ENCODE measurements at regions not wholly inside any gene's neighbourhood (a gene's known extent, or its start where the extent isn't known, plus 50 kb on each side); places are given as distances from the start of the nearest gene placed in this dataset.
"Not testable (repeated sequence)": the region's sequence is repeated elsewhere in the genome, so short reads cannot be mapped to it uniquely, and the experiment has no call there.

DNA sequence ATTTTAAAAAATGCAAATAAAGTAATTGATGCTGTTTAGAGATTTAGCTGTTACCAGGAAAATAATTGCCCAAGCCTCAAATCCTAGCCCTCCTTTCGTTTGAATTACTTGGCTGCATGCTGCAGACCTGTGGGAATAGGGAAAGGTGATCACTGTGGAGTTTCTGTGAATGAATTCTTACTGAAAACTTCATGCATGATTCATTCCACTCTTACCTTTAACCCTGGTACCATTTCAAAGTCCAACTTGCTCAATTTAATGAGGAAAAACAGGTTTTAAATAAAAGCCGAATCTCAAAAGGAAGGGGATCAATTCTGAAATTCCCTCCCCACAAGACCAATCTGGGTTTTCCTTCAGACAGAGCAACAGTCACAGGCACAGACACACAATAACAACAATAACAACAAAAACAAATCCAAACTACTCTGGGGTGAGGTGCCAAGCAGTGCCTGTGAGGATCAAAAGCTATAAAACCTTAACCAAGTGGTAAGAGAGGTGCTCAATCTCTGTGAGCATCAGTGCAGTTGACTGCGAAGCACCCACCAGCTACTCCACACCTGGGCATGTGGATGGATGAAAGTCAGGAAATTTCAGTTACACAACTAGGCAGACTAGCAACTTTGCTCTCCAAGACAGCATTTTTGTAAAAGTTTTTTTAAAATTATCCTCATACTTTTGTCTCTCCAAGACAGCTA is 200.8 kb downstream of the CNTN3 start:
- DNase-seq, result no peak

GRCh38 chr3:74410276-74410941 is 204.1 kb downstream of the CNTN3 start:
- no peak for DNase-seq

DNA sequence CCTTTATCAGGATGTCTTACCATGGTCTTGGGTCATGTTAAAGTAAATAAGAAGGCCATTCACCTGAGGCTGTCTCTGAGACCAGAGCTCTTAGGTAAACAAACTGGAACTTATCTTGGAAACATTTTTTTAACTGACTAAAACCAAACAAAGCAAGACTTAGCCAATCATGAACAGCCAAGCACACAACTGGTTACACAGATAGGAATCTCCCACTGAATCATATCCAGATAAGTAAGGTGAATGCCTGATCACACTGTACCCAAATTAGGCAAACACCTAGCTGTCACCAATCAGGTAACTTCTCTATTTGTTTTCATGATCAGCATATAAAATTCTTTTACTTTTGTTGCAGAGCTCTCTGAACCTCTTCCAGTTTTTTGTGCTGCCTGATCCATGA is 205.4 kb downstream of the CNTN3 start:
- no peak for DNase-seq

- no peak for DNase-seq
These were observed 211.2 kb downstream of the CNTN3 start for GRCh38 chr3:74403307-74403706.

- no peak for DNase-seq
These were observed 211.6 kb downstream of the CNTN3 start for GRCh38 chr3:74402821-74403220.

- no peak for DNase-seq
These were observed 221.0 kb downstream of the CNTN3 start for GRCh38 chr3:74393426-74393825.

- no peak for DNase-seq
These were observed 224.2 kb downstream of the CNTN3 start for GRCh38 chr3:74390121-74390877.

- DNase-seq, result no peak
These were observed 227.2 kb downstream of the CNTN3 start for GRCh38 chr3:74387111-74387735.

DNA sequence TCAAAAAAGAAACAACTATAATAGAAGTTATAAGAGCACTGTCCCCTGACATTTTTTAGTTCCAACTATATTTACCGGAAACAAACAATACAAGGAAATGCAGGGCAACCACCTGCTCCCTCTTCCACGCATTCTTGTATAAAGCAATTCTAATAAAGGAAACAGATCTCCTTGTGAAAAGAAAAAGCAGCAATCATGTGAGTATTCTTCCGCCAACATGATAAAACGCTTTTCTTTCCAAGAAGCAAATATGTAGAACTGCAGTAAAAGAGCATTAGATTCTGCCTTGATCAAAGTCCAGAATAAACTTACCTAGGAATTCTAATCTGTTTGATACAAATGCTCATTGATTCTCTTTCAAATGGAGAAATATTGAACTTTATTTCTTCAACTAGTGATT is 230.3 kb downstream of the CNTN3 start:
- DNase-seq, result no peak

- DNase-seq, result no peak
These were observed 236.8 kb downstream of the CNTN3 start for GRCh38 chr3:74377669-74378068.

DNA sequence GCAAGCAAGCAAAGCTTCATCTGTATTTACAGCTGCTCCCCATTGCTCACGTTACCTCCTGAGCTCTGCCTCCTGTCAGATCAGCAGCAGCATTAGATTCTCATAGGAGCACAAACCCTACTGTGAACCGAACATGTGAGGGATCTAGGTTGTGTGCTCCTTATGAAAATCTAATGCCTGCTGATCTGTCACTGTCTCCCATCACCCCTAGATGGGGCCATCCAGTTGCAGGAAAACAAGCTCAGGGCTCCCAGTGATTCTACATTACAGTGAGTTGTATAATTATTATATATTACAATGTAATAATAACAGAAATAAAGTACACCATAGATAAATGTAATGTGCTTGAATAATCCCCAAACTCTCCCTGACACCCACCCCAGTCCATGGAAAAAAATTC is 238.1 kb downstream of the CNTN3 start:
- DNase-seq, result not testable (repeated sequence)

- DNase-seq, result no peak
These were observed 238.8 kb downstream of the CNTN3 start for GRCh38 chr3:74375653-74376052.

DNA sequence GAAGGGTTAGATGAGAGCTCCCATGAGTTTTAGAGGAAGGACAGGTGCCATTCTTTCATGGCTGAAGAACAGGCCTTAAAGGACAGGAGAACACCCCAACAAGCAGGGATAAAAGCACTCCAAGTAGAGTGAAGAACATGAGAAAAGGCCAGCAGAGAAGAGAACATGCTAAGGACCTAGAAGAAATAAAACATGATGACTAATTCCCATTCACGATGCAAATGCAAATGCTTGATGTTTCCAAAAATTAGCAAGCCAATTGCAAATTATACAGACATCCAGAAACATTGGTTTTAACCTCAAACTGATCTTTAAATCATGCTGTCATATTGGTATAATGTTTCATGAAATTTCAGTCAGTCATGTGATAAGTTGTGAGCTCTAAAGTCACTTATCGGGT is 241.7 kb downstream of the CNTN3 start:
- DNase-seq, result no peak

GRCh38 chr3:74370342-74370741 is 244.1 kb downstream of the CNTN3 start:
- no peak for DNase-seq

- DNase-seq, result no peak
These were observed 248.1 kb downstream of the CNTN3 start for GRCh38 chr3:74366331-74366730.

DNA sequence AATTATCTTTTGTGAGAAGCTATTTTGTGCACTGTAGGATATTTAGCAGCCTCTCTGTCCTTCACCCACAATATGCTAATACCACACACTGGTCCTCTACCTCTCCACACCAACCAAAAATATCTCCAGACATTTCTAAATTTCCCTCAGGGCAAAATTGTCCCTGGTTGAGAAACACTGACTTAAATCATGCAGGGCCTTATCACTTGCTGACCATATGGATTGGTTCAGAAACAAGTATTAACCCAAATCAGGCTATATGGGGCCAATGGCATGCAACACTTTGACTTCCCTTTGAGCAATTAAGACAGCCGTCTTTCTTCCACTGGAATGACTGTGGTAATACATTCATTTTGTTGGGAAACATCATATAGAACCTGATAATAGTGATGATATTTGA is 251.1 kb downstream of the CNTN3 start:
- no peak for DNase-seq

GRCh38 chr3:74360406-74360805 is 254.1 kb downstream of the CNTN3 start:
- DNase-seq, result no peak

DNA sequence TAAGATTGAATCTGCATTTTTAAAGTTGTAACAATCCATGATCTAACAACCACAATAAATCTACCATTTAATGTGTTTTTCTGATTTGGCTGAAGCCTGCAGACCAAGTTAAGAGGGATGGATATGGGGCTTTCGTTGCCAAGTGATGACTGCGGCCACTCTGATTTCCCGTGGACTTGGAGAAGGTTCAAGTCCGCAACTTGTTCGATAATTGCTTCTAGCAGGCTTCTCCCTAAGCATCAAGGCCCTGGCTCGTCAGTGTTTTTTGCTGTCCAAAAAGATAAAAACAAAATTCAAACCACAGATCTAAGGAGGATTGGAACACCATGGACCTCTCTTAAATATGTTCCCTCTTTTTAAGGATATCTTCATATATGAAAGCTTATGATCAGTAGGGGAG is 256.6 kb downstream of the CNTN3 start:
- DNase-seq, result no peak

GRCh38 chr3:74353039-74353438 is 261.4 kb downstream of the CNTN3 start:
- no peak for DNase-seq

DNA sequence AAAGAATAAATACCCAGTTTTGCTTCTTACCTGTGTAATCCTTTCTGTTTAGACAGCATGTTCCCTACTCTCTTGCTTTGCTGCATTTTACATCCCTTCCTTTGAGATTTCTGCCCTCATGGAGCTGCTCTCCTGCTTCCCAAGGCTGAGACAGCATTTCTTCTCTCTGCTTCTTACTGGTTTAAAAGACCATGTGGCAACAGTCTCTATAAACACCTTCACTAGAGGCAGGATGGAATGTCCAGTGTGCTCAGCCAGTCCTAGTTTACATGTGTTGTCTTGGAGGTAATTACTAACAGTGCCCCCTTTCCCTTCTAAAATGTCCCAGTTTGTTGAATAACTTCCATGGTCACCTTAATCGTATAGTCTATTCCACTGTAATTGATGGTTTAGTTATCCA is 262.3 kb downstream of the CNTN3 start:
- no peak for DNase-seq

DNA sequence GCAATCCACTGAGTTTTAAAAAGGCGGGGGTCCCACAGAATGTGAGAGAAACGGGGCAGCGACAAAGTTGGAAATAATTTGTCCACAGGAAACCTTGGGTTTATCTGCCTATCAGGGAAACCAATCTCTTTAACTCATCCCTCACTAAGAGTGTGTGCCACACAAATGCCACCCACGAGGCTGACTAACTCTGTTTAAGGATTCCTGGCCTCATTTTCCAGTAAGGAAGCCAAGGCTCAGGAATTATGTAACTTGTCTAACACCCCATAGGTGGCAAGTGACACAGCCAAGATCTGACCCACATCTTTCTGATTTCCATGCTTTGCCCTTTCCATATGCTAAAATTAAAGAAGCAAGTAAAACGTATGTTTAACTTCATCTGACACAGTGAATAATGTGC is 263.2 kb downstream of the CNTN3 start:
- DNase-seq, result no peak

DNA sequence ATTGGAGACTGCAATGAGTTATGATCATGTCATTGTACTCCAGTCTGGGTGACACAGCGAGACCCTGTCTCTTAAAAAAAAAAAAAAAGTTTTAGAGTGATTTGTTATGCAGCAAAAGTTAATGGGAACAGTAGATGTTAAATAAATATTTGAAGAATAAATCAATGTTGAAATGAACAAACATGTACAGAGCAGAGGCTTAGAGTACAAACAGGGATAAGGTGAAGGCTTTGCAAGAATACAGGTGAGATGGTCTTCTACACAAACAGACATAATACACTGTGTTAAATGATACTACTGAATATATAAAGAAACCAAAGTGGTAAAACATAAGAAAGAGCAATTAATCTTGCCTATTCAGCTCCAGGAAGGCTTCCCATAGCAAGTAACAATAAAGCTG is 265.4 kb downstream of the CNTN3 start:
- no peak for DNase-seq

DNA sequence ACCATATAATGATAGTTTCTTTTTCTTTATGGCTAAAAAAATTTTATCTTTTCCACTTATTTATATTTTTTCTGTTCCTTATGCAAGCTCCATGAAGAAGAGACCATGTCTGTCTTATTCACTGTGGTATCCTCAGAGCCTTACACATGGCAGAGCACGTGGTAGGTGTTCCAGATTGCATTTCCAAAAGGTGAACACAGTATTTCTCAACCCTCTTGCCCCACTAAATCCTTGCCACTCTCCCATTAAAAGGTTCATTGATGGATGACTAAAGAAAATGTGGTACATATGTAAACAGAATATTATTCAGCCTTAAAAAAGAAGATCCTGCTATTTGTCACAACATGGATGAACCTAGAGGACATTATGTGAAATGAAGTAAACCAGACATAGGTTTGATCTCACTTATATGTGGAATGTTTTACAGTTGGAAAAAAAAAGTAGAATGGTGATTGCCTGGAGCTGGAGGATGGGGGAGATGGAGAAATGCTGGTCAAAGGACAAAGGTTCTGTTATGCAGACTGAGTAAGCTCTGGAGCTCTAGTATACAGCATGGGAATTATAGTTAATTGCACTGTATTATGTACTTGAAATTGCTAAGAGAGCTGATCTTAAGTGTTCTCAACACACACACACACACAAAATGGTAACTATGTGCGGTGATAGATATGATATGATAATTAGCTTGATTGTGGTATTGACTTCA is 266.7 kb downstream of the CNTN3 start:
- no peak for DNase-seq
